MCF 10A (cell line): ENCODE measurements at regions not wholly inside any gene's neighbourhood (a gene's known extent, or its start where the extent isn't known, plus 50 kb on each side); places are given as distances from the start of the nearest gene placed in this dataset.
A peak's percentile ranks its signal among the peaks of the same experiment; 100 is the strongest.

Experiments
- BruUV-seq: library from RNA; stranded (reverse); fragments of 400-500 nt; replicated peaks from 2 replicates; lab custom pipeline; 2021; lab: Mats Ljungman, UMichigan
- CTCF ChIA-PET: fragments of 300-600 bp; sonication (Branson Sonifier 250); formaldehyde crosslinking; extraction: SDS; loops from one replicate; lab custom pipeline; 2021; ENCODE audit warnings: antibody characterized with exemption, inconsistent platforms; lab: Yijun Ruan, JAX
- POLR2A ChIA-PET: fragments of 300-600, 350-650 bp; sonication (Branson Sonifier 250); formaldehyde crosslinking; extraction: SDS; loops from one replicate; lab custom pipeline; 2020; ENCODE audit warnings: antibody characterized with exemption, inconsistent platforms; lab: Yijun Ruan, JAX
- DNase-seq: peaks from one replicate; pipeline ENCODE4 v3.0.0-alpha.2; 2018; ENCODE audit not compliant: unreplicated experiment
- H3K27ac Mint-ChIP-seq: one replicate; pipeline ENCODE4 v1.8.0; 2022; ENCODE audit warnings: mild to moderate bottlenecking, low read depth, mixed read lengths; ENCODE audit not compliant: unreplicated experiment
- H3K27me3 Mint-ChIP-seq: one replicate; pipeline ENCODE4 v1.8.0; 2022; ENCODE audit warnings: mixed read lengths; ENCODE audit not compliant: insufficient read depth, unreplicated experiment
- H3K36me3 Mint-ChIP-seq: one replicate; pipeline ENCODE4 v1.8.0; 2022; ENCODE audit warnings: mild to moderate bottlenecking, moderate library complexity, mixed read lengths; ENCODE audit not compliant: insufficient read depth, unreplicated experiment
- H3K4me1 Mint-ChIP-seq: one replicate; pipeline ENCODE4 v1.8.0; 2022; ENCODE audit warnings: mixed read lengths; ENCODE audit not compliant: insufficient read depth, unreplicated experiment
- H3K4me3 Mint-ChIP-seq: one replicate; pipeline ENCODE4 v1.8.0; 2022; ENCODE audit warnings: mild to moderate bottlenecking, moderate library complexity, mixed read lengths; ENCODE audit not compliant: unreplicated experiment
- H3K9me3 Mint-ChIP-seq: one replicate; pipeline ENCODE4 v1.8.0; 2022; ENCODE audit warnings: mixed read lengths; ENCODE audit not compliant: unreplicated experiment
- intact Hi-C: fragments of 100-400 bp; cut with micrococcal nuclease; formaldehyde crosslinking; loops from 2 replicates; pipeline ENCODE4 v1.14.1; 2022
- TF ChIP-seq, protein P1 (sequence below): fragments of 200-600 bp; IDR thresholded peaks from one replicate; pipeline ENCODE4 v1.8.0; 2022; ENCODE audit warnings: antibody characterized with exemption, mild to moderate bottlenecking; ENCODE audit not compliant: unreplicated experiment

DNA sequence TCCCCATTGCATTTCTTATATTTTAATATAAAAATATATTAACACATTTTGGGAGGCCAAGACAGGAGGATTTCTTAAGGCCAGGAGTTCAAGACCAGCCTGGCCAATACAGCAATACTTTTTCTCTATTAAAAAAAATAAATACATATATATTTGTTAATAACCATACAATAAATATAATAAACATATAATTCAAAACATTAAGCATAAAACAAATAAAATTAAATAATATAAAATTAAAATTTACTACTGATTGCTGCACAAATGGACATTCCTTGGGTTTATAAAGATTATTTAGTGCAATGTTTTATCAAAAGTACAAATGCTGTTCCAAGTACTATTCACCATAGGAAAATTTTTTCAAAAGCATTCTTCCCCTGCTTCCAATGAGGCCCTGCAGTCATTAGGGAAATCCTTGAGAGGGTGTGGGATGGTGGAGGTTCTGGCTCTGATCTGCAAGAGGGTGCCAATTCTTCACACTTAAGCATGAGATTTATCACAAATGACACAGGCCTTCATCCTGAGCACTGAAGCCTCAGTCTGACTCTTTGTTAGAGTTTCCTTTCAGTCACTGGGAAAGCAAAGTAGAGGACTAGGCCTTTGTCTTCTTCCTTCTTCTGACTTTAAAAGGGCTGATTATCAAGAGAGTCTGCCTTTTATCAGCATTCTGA is 596.7 kb downstream of the EPM2A start:
- TF ChIP-seq, protein P1, sequence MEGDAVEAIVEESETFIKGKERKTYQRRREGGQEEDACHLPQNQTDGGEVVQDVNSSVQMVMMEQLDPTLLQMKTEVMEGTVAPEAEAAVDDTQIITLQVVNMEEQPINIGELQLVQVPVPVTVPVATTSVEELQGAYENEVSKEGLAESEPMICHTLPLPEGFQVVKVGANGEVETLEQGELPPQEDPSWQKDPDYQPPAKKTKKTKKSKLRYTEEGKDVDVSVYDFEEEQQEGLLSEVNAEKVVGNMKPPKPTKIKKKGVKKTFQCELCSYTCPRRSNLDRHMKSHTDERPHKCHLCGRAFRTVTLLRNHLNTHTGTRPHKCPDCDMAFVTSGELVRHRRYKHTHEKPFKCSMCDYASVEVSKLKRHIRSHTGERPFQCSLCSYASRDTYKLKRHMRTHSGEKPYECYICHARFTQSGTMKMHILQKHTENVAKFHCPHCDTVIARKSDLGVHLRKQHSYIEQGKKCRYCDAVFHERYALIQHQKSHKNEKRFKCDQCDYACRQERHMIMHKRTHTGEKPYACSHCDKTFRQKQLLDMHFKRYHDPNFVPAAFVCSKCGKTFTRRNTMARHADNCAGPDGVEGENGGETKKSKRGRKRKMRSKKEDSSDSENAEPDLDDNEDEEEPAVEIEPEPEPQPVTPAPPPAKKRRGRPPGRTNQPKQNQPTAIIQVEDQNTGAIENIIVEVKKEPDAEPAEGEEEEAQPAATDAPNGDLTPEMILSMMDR: no peak
- DNase-seq: no peak
- H3K9me3 Mint-ChIP-seq: no peaks in the 10 kb centered on the region
- no peaks in the 10 kb centered on the region for H3K27me3 Mint-ChIP-seq
- intact Hi-C loops: loop anchor here (10.0 kb wide), 1 partner anchor 204 kb away; no protein-coding TSS in a partner anchor
- no peak overlapping the region for H3K27ac Mint-ChIP-seq
- POLR2A ChIA-PET: interaction anchor here (0.9 kb wide), 1 partner anchor 10 kb away, joined by 4 read pairs; no protein-coding TSS in a partner anchor
- peaks cover 5% of the 10 kb centered on the region for H3K4me1 Mint-ChIP-seq
- CTCF ChIA-PET: interaction anchor here (0.6 to 1.3 kb wide), 2 partner anchors 176 to 562 kb away, joined by 3 read pairs; no protein-coding TSS in a partner anchor
- H3K4me3 Mint-ChIP-seq: no peak overlapping the region
- no TSS peak for BruUV-seq
- no peaks in the 10 kb centered on the region for H3K36me3 Mint-ChIP-seq

DNA sequence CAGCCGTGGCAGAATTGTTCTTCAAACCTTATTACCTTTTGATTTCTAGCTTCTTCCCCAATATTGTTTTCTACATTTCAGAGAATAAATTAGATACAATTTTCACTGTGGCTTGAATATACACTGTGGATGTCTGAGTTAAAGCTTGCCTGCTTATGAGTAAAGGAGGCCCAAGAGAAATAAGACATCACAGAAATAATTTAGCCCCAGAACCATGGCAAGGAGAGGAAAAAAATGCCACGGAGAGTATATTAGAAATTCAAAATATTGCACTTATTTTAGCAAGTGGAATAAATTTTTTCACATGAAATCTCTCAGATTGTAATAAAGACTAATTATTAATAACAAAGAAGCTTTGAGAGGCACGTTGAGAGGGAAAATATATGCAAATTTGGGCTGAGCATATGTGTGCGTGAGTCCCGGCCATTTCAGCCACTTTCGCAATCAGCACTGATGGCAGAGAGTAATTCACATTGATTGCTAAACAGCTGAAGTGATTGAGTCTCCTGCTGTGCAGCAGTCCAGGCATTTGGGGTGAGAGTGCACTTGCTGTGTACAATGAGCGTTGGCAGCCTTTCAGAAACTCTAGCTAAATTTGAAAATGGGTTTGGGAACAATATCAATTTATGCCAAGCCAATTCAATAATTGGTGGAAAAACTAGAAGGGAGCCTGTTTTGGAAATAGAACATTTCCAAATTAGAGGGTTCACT is 596.0 kb downstream of the EPM2A start:
- Mint-ChIP-seq H3K27me3 (no peaks in the 10 kb centered on the region), H3K4me3 (no peak overlapping the region), H3K36me3 (no peaks in the 10 kb centered on the region), H3K9me3 (no peaks in the 10 kb centered on the region), H3K27ac (no peak overlapping the region), H3K4me1 (peaks cover 5% of the 10 kb centered on the region)
- no TSS peak for BruUV-seq
- ChIA-PET POLR2A (interaction anchor here (0.9 to 1.1 kb wide), 2 partner anchors 8 to 9 kb away, joined by 4 read pairs; no protein-coding TSS in a partner anchor), CTCF (interaction anchor here (0.6 kb wide), 1 partner anchor 176 kb away, joined by 3 read pairs; no protein-coding TSS in a partner anchor)
- intact Hi-C loops: loop anchor here (10.0 kb wide), 1 partner anchor 204 kb away; no protein-coding TSS in a partner anchor
- peak; percentile 81 for DNase-seq
- TF ChIP-seq, protein P1: no peak

DNA sequence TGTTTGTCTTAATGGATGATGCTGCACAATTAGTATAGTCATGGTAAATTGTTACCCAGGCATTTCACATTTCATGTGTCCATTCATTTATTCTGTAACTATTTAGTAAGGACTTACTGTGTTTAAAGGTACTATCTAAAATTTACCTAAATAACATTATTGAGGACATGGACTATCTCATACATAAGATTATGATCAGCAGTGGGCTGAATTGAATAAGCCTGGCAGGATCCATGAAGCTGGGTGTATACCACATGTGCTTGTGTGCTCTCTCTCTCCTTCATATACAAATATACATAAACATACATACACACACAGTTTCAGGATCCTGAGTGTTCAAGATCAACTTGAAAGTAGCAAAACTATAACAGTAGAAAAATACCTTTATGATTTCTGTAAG is 595.4 kb downstream of the EPM2A start:
- BruUV-seq: no TSS peak
- Mint-ChIP-seq H3K4me3 (no peak overlapping the region), H3K4me1 (peaks cover 5% of the 10 kb centered on the region), H3K27ac (no peak overlapping the region), H3K9me3 (no peaks in the 10 kb centered on the region), H3K36me3 (no peaks in the 10 kb centered on the region), H3K27me3 (no peaks in the 10 kb centered on the region)
- POLR2A ChIA-PET: interaction anchor here (1.1 kb wide), 1 partner anchor 8 kb away, joined by 4 read pairs; no protein-coding TSS in a partner anchor
- CTCF ChIA-PET: interaction anchor here (0.7 kb wide), 1 partner anchor 74 kb away, joined by 3 read pairs; no protein-coding TSS in a partner anchor
- DNase-seq: no peak
- TF ChIP-seq, protein P1: no peak
- intact Hi-C loops: loop anchor here (10.0 kb wide), 1 partner anchor 205 kb away; no protein-coding TSS in a partner anchor

DNA sequence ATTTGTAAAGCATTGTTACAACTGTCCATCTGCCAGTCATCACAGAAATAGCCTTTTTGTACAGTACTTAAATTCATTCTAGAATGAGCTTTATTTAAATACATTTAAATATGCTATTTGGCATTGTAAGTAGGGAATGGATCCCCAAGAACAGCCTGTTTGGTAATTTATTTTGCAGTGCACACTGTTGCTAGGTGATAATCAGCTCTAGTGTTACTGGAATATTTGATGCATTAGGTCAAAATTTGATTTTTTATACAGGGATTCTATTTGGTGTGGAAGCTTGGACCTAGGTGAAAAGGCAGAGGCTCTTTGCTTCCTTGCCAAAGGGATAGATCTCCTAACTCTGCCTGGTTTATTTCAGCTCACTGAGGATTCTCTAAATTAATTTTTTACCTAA is 593.7 kb downstream of the EPM2A start:
- H3K9me3 Mint-ChIP-seq: no peaks in the 10 kb centered on the region
- intact Hi-C loops: no loop called here
- no peak overlapping the region for H3K4me3 Mint-ChIP-seq
- DNase-seq: no peak
- H3K4me1 Mint-ChIP-seq: peaks cover 5% of the 10 kb centered on the region
- H3K27ac Mint-ChIP-seq: no peak overlapping the region
- POLR2A ChIA-PET: interaction anchor here (0.6 to 1.3 kb wide), 4 partner anchors 13 to 484 kb away, joined by 3 to 5 read pairs (median 3); no protein-coding TSS in a partner anchor
- H3K27me3 Mint-ChIP-seq: no peaks in the 10 kb centered on the region
- BruUV-seq: no TSS peak
- CTCF ChIA-PET: interaction anchor here (0.6 kb wide), 1 partner anchor 397 kb away, joined by 3 read pairs; no protein-coding TSS in a partner anchor
- H3K36me3 Mint-ChIP-seq: no peaks in the 10 kb centered on the region
- TF ChIP-seq, protein P1: no peak
